HG02763 (cell line): ENCODE measurements at regions not wholly inside any gene's neighbourhood (a gene's known extent, or its start where the extent isn't known, plus 50 kb on each side); places are given as distances from the start of the nearest gene placed in this dataset.

Experiments used
- ATAC-seq: cut with Tn5 transposase; IDR thresholded peaks from one replicate; pipeline ENCODE4 v1.9.1; 2021; ENCODE audit warnings: mild to moderate bottlenecking, moderate library complexity; ENCODE audit not compliant: unreplicated experiment

DNA sequence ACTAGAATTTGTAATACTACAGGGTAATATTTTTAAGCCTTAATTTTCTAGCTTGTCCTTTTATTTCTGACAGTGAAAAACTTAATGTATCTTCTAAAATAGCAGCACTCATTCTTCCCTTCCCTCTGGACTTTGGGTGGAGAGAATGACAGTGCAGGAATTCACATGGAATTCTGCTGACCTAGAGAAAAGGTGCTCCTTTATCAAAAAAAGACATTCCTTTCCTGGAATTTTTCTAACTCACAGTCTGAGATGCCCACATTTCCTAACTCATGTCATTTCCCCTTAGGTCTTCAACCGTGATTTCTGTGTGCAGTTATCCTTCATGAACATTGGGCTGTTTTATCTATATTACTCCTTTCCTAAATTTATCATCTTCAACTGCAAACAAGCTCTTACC is 137.8 kb upstream of the PDGFD start:
- no peak for ATAC-seq

DNA sequence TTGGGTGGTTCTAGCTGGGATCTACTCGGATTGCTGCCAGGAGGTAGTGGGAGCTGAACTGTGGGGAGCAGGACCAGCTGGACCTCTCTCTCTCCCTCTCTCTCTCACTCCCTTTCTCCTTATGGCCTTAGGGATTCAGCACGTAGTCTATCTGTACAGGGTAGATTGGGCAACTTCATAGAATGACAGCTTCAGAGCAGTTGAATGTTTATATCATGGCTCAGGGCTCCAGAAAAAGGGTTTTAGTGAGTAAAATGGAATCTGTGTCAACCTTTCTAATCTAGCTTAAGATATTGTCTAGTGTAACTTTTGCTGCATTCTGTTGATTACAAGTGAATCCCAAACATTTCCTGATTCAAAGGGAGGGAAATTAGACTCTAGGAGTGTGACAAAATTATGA is 127.7 kb upstream of the PDGFD start:
- ATAC-seq, result no peak

DNA sequence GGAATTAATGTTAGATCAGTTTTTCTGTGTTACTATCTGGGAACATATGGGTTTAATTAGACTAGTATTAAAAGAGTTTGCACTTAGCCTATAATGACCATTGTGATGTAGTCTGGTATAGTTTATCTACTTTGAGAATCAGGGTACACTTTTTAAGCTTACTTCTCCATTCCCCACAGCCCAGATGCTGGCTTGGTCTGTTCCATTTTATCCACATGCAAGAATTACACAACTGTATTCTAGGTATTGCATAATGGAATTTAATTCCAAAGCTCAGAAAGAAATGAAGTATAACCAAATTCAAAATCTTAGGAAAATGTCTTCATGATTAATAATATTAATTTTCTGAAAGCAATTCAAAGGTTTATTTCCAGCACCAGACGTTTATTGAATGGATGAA is 122.2 kb upstream of the PDGFD start:
- no peak for ATAC-seq

GRCh38 chr11:104279587-104279986 is 115.6 kb upstream of the PDGFD start:
- no peak for ATAC-seq

DNA sequence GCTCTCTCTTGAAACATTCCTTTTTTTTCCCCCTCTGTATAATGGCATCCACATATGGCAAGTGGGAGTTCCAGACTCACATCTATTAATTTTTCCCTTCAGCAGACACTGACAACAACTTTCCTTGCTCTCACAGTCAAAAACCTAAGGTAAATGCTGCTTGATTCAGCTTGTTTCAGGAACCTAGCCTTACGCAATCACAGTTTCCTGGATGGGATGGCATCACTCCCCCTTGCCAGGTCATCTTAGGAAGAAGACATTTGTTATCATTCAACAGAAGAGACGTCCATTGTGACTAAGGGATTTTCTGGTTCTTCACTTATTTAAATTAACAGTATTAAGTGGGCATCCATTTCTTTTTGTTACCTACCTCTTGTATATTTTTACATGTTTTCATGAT is 112.0 kb upstream of the PDGFD start:
- ATAC-seq, result no peak

GRCh38 chr11:104260456-104260855 is 96.5 kb upstream of the PDGFD start:
- no peak for ATAC-seq

DNA sequence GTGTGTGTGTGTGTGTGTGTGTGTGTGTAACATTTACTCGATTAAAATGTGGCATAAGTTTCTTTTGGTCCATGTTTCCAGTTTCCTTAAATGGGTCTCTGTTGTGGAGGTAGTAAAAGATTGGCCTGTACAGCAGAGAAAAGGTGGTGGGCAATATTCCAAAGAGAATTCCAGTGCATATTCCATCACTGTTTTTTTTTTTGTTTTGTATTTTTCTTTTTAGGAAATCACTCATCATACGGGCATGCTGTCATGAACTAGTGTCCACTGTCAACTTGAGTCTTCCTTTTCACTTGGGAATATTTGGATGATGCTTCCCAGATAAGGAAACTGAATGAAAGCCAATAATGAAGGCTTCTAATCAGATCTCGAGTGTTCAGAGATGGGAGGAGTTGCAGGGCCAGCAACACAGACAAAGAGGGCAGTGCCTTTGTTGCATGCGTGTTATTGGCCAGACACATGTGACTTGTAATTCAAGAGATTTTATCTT is 95.2 kb upstream of the PDGFD start:
- no peak for ATAC-seq

- ATAC-seq, result no peak
These were observed 92.6 kb upstream of the PDGFD start for GRCh38 chr11:104256525-104256924.

DNA sequence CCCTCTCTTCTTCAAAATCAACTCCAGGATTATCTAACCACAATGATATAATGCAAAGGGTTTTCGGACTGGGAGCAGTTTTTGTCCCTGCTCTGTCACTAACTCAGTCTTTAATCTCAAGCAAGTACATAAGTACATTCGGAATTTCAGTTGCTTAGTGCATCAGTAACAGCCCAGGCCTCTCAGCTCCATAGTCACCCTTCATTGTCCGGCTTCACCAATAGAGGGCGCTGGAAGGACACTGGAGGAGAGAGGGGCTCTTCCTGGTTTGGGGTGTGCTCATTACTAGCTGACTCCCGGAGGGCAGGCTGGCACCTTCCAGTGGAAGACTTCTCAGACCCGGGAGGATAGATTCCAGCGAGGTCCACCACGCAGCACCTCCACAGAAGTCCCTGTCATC is 90.4 kb upstream of the PDGFD start:
- ATAC-seq, result peak; percentile 85

GRCh38 chr11:104246590-104246989 is 82.6 kb upstream of the PDGFD start:
- ATAC-seq, result no peak

DNA sequence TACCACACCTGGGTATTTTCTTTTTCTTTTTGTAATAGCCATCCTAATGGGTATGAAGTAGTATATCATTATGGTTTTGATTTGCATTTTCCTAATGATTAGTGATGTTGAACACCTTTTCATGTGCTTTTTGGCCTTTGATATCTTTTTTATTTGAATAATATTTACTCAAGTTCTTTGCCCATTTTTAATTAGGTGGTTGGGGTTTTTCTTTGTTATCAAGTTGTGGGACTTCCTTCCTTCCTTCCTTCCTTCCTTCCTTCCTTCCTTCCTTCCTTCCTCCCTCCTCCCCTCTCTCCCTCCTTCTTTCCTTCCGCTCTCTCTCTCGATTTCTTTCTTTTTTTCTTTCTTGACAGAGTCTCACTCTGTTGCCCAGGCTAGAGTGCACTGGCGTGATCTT is 75.0 kb upstream of the PDGFD start:
- no peak for ATAC-seq

DNA sequence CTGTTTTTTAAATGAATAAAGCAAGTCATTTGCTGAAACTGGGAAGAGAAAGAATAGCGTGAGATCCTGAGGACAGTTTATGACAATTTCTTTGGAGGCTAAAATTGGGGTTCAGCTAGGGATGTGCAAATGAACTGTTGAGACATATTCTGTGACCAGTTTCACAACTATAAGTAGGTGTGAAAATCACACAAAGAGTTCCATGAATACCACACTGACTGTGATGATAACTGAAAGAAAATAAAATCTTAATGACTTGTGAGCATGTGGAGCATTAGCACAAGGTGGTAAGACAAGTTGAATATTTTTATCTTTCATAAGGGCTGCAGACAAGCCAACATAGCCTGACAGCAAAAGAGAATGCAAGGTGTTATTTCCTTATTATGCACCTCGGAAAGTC is 61.1 kb upstream of the PDGFD start:
- no peak for ATAC-seq

GRCh38 chr11:104222464-104222863 is 58.5 kb upstream of the PDGFD start:
- no peak for ATAC-seq

- no peak for ATAC-seq
These were observed 57.5 kb upstream of the PDGFD start for GRCh38 chr11:104221455-104221854.

DNA sequence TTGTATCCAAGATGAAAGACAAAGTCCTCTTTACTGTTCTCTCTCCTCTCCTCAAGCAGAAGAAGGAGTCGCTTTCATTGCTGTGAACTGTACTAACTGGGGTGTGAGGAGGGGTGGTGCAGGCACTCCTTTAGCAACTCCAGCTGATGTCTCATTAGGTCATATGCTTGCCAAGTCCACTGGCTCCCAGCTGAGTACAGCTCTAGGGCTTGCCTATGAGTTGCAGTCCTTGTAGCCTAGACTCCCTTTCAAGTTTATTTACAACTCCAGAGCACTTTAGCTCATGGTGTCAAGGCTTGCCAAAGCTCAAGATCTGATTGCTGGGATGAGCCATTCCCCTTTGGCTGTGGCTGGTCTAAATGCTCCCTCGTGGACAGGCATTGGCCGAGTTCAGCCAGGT is 55.1 kb upstream of the PDGFD start:
- ATAC-seq, result no peak

DNA sequence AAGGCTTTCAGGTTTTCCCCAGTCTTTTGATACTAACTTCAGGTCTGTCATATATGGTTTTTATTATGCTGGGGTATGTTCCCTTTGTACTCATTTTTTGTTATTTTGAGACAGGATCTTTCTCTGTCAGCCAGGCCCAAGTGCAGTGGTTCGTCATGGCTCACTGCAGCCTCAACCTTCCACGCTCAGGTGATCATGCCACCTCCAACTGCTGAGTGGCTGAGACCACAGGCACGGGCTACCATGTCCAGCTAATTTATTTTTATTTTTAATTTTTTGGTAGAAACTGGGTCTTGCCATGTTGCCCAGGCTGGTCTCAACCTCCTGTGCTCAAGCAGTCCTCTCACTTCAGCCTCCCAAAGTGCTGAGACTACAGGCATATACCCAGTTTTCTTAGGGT is 50.6 kb upstream of the PDGFD start:
- ATAC-seq, result no peak
